ENCODE measurements at regions not wholly inside any gene's neighbourhood (a gene's known extent, or its start where the extent isn't known, plus 50 kb on each side); places are given as distances from the start of the nearest gene placed in this dataset.

- no peak for DNase-seq
Measured at GRCh38 chr5:167243463-167243862, 1048.0 kb upstream of the WWC1 start.

- no peak for DNase-seq
Measured at GRCh38 chr5:167244583-167244982, 1046.9 kb upstream of the WWC1 start.

- DNase-seq = no peak
Measured at GRCh38 chr5:167245868-167246267, 1045.6 kb upstream of the WWC1 start.

GRCh38 chr5:167247816-167248215, 1043.6 kb upstream of the WWC1 start:
- no peak for DNase-seq

GRCh38 chr5:167248257-167248656, 1043.2 kb upstream of the WWC1 start:
- DNase-seq = no peak

- no peak for DNase-seq
Measured at GRCh38 chr5:167250996-167251395, 1040.4 kb upstream of the WWC1 start.

GRCh38 chr5:167254132-167254531, 1037.3 kb upstream of the WWC1 start:
- no peak for DNase-seq

- no peak for DNase-seq
Measured at GRCh38 chr5:167255926-167256325, 1035.5 kb upstream of the WWC1 start.

- no peak for DNase-seq
Measured at GRCh38 chr5:167259806-167260205, 1031.6 kb upstream of the WWC1 start.

GRCh38 chr5:167261309-167262100, 1029.9 kb upstream of the WWC1 start:
- DNase-seq = no peak

GRCh38 chr5:167263185-167263584, 1028.3 kb upstream of the WWC1 start:
- no peak for DNase-seq

GRCh38 chr5:167264348-167264747, 1027.1 kb upstream of the WWC1 start:
- no peak for DNase-seq

- no peak for DNase-seq
Measured at GRCh38 chr5:167268337-167268736, 1023.1 kb upstream of the WWC1 start.

GRCh38 chr5:167269146-167269545, 1022.3 kb upstream of the WWC1 start:
- DNase-seq = no peak

GRCh38 chr5:167271081-167271480, 1020.4 kb upstream of the WWC1 start:
- DNase-seq = no peak

- no peak for DNase-seq
Measured at GRCh38 chr5:167271511-167271910, 1019.9 kb upstream of the WWC1 start.

GRCh38 chr5:167280111-167280510, 1011.3 kb upstream of the WWC1 start:
- DNase-seq = no peak

GRCh38 chr5:167281925-167282324, 1009.5 kb upstream of the WWC1 start:
- DNase-seq = no peak

- DNase-seq = no peak
Measured at GRCh38 chr5:167283691-167284090, 1007.8 kb upstream of the WWC1 start.

- no peak for DNase-seq
Measured at GRCh38 chr5:167284222-167284890, 1007.1 kb upstream of the WWC1 start.

GRCh38 chr5:167285591-167285990, 1005.9 kb upstream of the WWC1 start:
- no peak for DNase-seq

- no peak for DNase-seq
Measured at GRCh38 chr5:167286891-167287290, 1004.6 kb upstream of the WWC1 start.

- no peak for DNase-seq
Measured at GRCh38 chr5:167290478-167290877, 1001.0 kb upstream of the WWC1 start.

GRCh38 chr5:167294882-167295680, 996.4 kb upstream of the WWC1 start:
- no peak for DNase-seq

Measured in activated CD4-positive, alpha-beta T cell treated with anti-CD3 and anti-CD28 coated beads for 1 hour (primary cell).